ENCODE measurements at regions not wholly inside any gene's neighbourhood (a gene's known extent, or its start where the extent isn't known, plus 50 kb on each side); places are given as distances from the start of the nearest gene placed in this dataset.

DNA sequence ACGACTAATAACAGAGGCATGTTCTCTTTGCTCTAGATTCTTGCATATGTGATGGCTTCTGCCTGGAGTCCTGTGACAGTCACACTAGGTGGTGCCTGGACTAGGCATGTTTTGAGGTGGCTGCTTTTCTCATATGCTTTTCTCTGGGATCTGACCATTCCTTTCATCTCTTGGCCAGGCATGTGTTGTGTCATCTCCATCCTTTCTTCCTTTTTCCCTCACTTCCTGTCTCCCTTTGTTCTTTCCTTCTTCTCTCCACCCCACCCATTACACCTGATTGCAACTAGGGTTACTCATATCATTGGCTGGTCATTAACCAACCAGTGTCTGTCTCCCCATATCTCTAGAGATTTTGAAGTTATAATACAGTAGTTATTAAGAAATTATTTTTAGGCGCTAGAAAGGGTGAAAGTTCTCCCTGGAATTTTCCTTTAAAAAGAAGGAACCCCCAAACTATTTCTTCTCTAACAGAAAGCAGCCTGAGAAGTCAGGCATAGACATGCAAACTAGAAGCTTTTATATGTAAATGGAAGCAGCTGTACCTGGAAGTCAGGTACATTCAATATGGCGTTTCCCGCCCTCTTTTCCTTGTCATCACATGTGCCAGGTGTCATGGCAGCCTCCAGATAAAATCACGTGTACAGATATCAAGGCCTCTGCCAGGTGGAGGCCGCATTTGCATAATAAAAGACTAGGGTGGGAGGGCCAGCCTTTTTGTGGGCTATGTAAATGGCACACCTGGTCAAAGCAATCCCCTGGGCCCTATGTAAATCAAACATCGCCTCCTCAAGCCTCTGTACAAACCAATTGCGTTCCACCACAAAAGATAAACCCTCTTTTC, 220.4 kb upstream of the MEX3C start:
- TF ChIP-seq, protein P1, sequence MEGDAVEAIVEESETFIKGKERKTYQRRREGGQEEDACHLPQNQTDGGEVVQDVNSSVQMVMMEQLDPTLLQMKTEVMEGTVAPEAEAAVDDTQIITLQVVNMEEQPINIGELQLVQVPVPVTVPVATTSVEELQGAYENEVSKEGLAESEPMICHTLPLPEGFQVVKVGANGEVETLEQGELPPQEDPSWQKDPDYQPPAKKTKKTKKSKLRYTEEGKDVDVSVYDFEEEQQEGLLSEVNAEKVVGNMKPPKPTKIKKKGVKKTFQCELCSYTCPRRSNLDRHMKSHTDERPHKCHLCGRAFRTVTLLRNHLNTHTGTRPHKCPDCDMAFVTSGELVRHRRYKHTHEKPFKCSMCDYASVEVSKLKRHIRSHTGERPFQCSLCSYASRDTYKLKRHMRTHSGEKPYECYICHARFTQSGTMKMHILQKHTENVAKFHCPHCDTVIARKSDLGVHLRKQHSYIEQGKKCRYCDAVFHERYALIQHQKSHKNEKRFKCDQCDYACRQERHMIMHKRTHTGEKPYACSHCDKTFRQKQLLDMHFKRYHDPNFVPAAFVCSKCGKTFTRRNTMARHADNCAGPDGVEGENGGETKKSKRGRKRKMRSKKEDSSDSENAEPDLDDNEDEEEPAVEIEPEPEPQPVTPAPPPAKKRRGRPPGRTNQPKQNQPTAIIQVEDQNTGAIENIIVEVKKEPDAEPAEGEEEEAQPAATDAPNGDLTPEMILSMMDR (IDR thresholded peaks at IDR 0.05), result no peak
- no peak for TF ChIP-seq EP300 (IDR thresholded peaks at IDR 0.05)

Measured in ovary (tissue), 3 donors.